Activated T-cell treated with anti-CD3 and anti-CD28 coated beads, Interleukin-2, amount 50 U/mL, for 72 hours (primary cell): ENCODE measurements at regions not wholly inside any gene's neighbourhood (a gene's known extent, or its start where the extent isn't known, plus 50 kb on each side); places are given as distances from the start of the nearest gene placed in this dataset.

Experiments used
- ATAC-seq, 2 donors: fragments of 150-1000 bp; cut with Tn5 transposase; replicated peaks in 1 of 2; 2 replicates each; pipeline ENCODE4 v1.10.0; 2021; ENCODE audit warnings: moderate library complexity in 2 of 2, mild to moderate bottlenecking in 1 of 2
- DNase-seq, 2 donors: peaks; one replicate each; pipeline ENCODE4 v3.0.0; 2021 to 2022; ENCODE audit warnings: mixed read lengths in 1 of 2
- H3K27ac Mint-ChIP-seq: one replicate; pipeline ENCODE4 v1.8.0; 2022; ENCODE audit warnings: mild to moderate bottlenecking, moderate library complexity, mixed read lengths
- H3K27me3 Mint-ChIP-seq: one replicate; pipeline ENCODE4 v1.8.0; 2022; ENCODE audit warnings: low read depth, mixed read lengths
- H3K36me3 Mint-ChIP-seq, 2 donors: one replicate each; pipeline ENCODE4 v1.8.0; 2022; ENCODE audit warnings: mixed read lengths in 2 of 2, mild to moderate bottlenecking in 1 of 2; ENCODE audit not compliant: insufficient read depth in 2 of 2
- H3K4me1 Mint-ChIP-seq: one replicate; pipeline ENCODE4 v1.8.0; 2022; ENCODE audit warnings: low read depth, mixed read lengths
- H3K4me3 Mint-ChIP-seq, 2 donors: one replicate each; pipeline ENCODE4 v1.8.0; 2022; ENCODE audit warnings: mild to moderate bottlenecking in 2 of 2, mixed read lengths in 2 of 2, moderate library complexity in 2 of 2
- H3K9me3 Mint-ChIP-seq, 2 donors: one replicate each; pipeline ENCODE4 v1.8.0; 2022; ENCODE audit warnings: mixed read lengths in 2 of 2

DNA sequence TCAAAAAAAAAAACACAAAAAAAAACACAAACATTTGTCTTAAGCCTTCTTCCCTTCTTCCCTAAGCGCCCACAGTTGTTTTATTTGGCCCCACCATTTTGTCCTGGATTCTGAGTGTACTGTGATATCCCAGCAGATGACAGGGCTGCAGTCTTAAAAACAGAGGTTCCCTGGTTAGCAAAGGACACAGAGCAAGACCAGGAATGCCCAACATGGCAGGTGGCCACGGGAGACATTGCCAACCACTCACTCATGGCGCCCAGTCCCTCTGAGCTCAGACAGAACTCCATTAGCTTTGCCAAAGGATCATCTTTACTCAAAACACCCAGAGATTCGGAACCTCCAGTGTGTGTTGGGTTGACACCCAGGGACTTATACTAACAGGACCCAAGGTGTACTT is 249.3 kb downstream of the MRTFB start:
- H3K9me3 Mint-ChIP-seq: no peaks in the 10 kb centered on the region
- H3K27me3 Mint-ChIP-seq: no peaks in the 10 kb centered on the region
- H3K27ac Mint-ChIP-seq: no peak overlapping the region
- H3K4me3 Mint-ChIP-seq: no peak overlapping the region
- H3K4me1 Mint-ChIP-seq: no peaks in the 10 kb centered on the region
- ATAC-seq: no peak
- no peak for DNase-seq
- no peaks in the 10 kb centered on the region for H3K36me3 Mint-ChIP-seq
